Cardiac septum (tissue), 1 donor: ENCODE measurements at regions not wholly inside any gene's neighbourhood (a gene's known extent, or its start where the extent isn't known, plus 50 kb on each side); places are given as distances from the start of the nearest gene placed in this dataset.
"Not testable (repeated sequence)": the region's sequence is repeated elsewhere in the genome, so short reads cannot be mapped to it uniquely, and the experiment has no call there.

ENCODE experiments used
- DNase-seq: peaks from one replicate; pipeline ENCODE4 v3.0.0-alpha.2; 2020; ENCODE audit warnings: low spot score
- intact Hi-C: fragments of 100-400 bp; cut with DNase I; formaldehyde crosslinking; loops from one replicate; pipeline ENCODE4 v1.14.0; 2022
- donor health status: DM: no; HTN: no; CAD: no.

GRCh38 chr7:125444864-125445263, 515.2 kb upstream of the POT1 start:
- DNase-seq: no peak
- intact Hi-C loops: no loop called here

GRCh38 chr7:125436220-125436619, 506.6 kb upstream of the POT1 start:
- no peak for DNase-seq
- intact Hi-C loops: no loop called here

GRCh38 chr7:125431349-125431748, 501.7 kb upstream of the POT1 start:
- DNase-seq: no peak
- intact Hi-C loops: no loop called here

GRCh38 chr7:125430013-125430412, 500.4 kb upstream of the POT1 start:
- no peak for DNase-seq
- intact Hi-C loops: no loop called here

GRCh38 chr7:125427676-125428075, 498.1 kb upstream of the POT1 start:
- intact Hi-C loops: no loop called here
- DNase-seq: no peak

GRCh38 chr7:125425506-125425905, 495.9 kb upstream of the POT1 start:
- DNase-seq: no peak
- intact Hi-C loops: no loop called here

GRCh38 chr7:125424721-125425120, 495.1 kb upstream of the POT1 start:
- intact Hi-C loops: no loop called here
- DNase-seq: no peak

- intact Hi-C loops: no loop called here
- DNase-seq: no peak
These were observed 494.0 kb upstream of the POT1 start for GRCh38 chr7:125423458-125424155.

GRCh38 chr7:125421407-125421806, 491.8 kb upstream of the POT1 start:
- intact Hi-C loops, DNase-seq: not testable (repeated sequence)

- intact Hi-C loops: no loop called here
- DNase-seq: no peak
These were observed 483.5 kb upstream of the POT1 start for GRCh38 chr7:125412890-125413665.

- no peak for DNase-seq
- intact Hi-C loops: no loop called here
These were observed 480.3 kb upstream of the POT1 start for GRCh38 chr7:125409921-125410320.

GRCh38 chr7:125406111-125406510, 476.5 kb upstream of the POT1 start:
- intact Hi-C loops: no loop called here
- DNase-seq: no peak

- intact Hi-C loops: no loop called here
- no peak for DNase-seq
These were observed 469.8 kb upstream of the POT1 start for GRCh38 chr7:125399408-125399807.

- DNase-seq: no peak
- intact Hi-C loops: no loop called here
These were observed 467.0 kb upstream of the POT1 start for GRCh38 chr7:125396466-125397151.

GRCh38 chr7:125391921-125392320, 462.3 kb upstream of the POT1 start:
- intact Hi-C loops: no loop called here
- no peak for DNase-seq

GRCh38 chr7:125390981-125391380, 461.4 kb upstream of the POT1 start:
- no peak for DNase-seq
- intact Hi-C loops: no loop called here

- intact Hi-C loops: no loop called here
- no peak for DNase-seq
These were observed 456.6 kb upstream of the POT1 start for GRCh38 chr7:125386211-125386610.

- intact Hi-C loops: no loop called here
- no peak for DNase-seq
These were observed 453.7 kb upstream of the POT1 start for GRCh38 chr7:125383324-125383723.

- intact Hi-C loops: no loop called here
- DNase-seq: no peak
These were observed 452.8 kb upstream of the POT1 start for GRCh38 chr7:125382401-125382800.

GRCh38 chr7:125375942-125376341, 446.3 kb upstream of the POT1 start:
- DNase-seq: no peak
- intact Hi-C loops: no loop called here

- intact Hi-C loops: no loop called here
- no peak for DNase-seq
These were observed 440.9 kb upstream of the POT1 start for GRCh38 chr7:125370502-125370901.
